Stomach smooth muscle (tissue), 2 donors: ENCODE measurements at regions not wholly inside any gene's neighbourhood (a gene's known extent, or its start where the extent isn't known, plus 50 kb on each side); places are given as distances from the start of the nearest gene placed in this dataset.

Experiments
- H3K27ac ChIP-seq: one replicate; pipeline ENCODE4 v1.7.0; 2013; ENCODE audit warnings: mild to moderate bottlenecking, low read length, inconsistent platforms
- H3K27me3 ChIP-seq, 2 donors: one replicate each; pipeline ENCODE4 v1.7.0; 2013; ENCODE audit warnings: low read length in 2 of 2; ENCODE audit not compliant: insufficient read depth in 2 of 2, control insufficient read depth in 1 of 2
- H3K36me3 ChIP-seq, 2 donors: one replicate each; pipeline ENCODE4 v1.7.0; 2013; ENCODE audit warnings: low read length in 2 of 2; ENCODE audit not compliant: control insufficient read depth in 2 of 2, insufficient read depth in 2 of 2
- H3K4me1 ChIP-seq: one replicate; pipeline ENCODE4 v1.7.0; 2013; ENCODE audit warnings: low read length; ENCODE audit not compliant: control insufficient read depth, insufficient read depth
- H3K4me3 ChIP-seq, 2 donors: one replicate each; pipeline ENCODE4 v1.7.0; 2013; ENCODE audit warnings: low read length in 2 of 2
- H3K9ac ChIP-seq, 2 donors: one replicate each; pipeline ENCODE4 v1.7.0; 2013; ENCODE audit warnings: low read length in 2 of 2, mild to moderate bottlenecking in 1 of 2
- H3K9me3 ChIP-seq, 2 donors: one replicate each; pipeline ENCODE4 v1.7.0; 2013; ENCODE audit warnings: low read length in 2 of 2; ENCODE audit not compliant: control insufficient read depth in 2 of 2
- donor health status: healthy.
- donor health status: Pancreatic carcinoma.

- Histone ChIP-seq H3K9me3 (no peaks in the 10 kb centered on the region), H3K4me3 (no peak overlapping the region), H3K36me3 (no peaks in the 10 kb centered on the region), H3K9ac (no peak overlapping the region), H3K4me1 (peaks cover 2% of the 10 kb centered on the region), H3K27ac (no peak overlapping the region), H3K27me3 (no peaks in the 10 kb centered on the region)
These were observed 83.7 kb downstream of the DAD1 start for GRCh38 chr14:22505309-22505696.

GRCh38 chr14:22502551-22502950, 86.5 kb downstream of the DAD1 start:
- Histone ChIP-seq H3K27ac (no peak overlapping the region), H3K4me1 (peaks cover 2% of the 10 kb centered on the region), H3K9me3 (no peaks in the 10 kb centered on the region), H3K27me3 (no peaks in the 10 kb centered on the region), H3K9ac (no peak overlapping the region), H3K4me3 (no peak overlapping the region), H3K36me3 (no peaks in the 10 kb centered on the region)

DNA sequence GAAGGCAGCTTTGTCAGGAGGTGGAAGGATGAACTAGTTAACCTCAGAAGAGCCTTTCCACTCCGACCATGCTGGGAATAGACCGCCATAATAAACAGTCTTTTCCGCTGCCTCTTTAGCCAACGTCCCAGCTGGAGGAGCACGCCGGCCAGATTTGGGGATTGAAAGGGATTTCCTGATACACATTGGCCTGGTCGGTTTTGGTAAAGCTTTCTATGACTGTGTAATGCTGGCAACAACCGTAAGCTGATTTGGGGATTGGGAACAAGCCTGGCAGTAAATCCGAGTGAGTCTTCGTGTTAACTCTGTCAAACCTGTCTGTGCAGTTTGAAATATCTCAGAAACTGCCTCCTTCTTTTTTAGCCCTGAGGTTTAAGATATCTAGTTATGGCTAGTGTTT, 87.0 kb downstream of the DAD1 start:
- Histone ChIP-seq H3K9me3 (no peaks in the 10 kb centered on the region), H3K9ac (no peak overlapping the region), H3K4me1 (peaks cover 2% of the 10 kb centered on the region), H3K27ac (no peak overlapping the region), H3K4me3 (peak overlapping the region in 1 of 2 donors; percentile 8), H3K27me3 (no peaks in the 10 kb centered on the region), H3K36me3 (no peaks in the 10 kb centered on the region)

DNA sequence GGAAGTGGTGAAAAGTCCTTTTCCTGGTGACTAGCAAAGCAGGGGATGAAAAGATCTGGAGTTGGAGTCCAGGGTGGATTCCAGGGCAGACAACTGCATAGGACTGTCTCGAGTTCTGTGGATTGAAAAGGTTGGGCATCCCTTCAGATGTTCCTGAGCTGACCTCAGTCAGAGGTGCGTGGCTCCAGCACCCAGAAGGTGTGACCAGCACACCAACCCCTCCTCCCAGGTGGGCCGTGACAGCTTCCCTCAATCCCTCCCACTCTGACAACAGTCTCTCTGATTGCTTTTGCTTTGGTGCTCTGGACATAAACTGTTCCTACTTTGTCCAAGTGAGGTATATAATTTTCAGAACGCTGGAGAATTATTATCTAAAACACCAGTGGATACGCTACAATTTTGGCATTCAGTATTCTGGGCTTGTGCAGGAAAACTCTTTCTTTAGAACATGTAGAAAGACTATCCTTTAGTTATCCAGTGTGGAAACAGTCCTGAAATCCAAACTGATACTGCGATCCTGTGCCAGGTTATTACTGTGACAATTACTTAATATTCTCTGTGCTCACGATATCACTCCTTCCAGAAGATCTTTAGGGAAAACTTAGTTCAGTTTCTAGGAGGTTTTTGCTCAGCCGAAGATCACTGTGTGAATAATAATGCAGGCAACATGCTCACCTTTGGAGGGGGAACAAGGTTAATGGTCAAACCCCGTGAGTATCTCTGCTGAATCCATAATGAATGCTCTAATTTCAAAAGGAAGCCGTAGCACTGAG, 87.9 kb downstream of the DAD1 start:
- Histone ChIP-seq H3K9me3 (no peaks in the 10 kb centered on the region), H3K9ac (no peak overlapping the region), H3K4me3 (no peak overlapping the region), H3K27me3 (no peaks in the 10 kb centered on the region), H3K27ac (no peak overlapping the region), H3K36me3 (no peaks in the 10 kb centered on the region), H3K4me1 (peaks cover 2% of the 10 kb centered on the region)

DNA sequence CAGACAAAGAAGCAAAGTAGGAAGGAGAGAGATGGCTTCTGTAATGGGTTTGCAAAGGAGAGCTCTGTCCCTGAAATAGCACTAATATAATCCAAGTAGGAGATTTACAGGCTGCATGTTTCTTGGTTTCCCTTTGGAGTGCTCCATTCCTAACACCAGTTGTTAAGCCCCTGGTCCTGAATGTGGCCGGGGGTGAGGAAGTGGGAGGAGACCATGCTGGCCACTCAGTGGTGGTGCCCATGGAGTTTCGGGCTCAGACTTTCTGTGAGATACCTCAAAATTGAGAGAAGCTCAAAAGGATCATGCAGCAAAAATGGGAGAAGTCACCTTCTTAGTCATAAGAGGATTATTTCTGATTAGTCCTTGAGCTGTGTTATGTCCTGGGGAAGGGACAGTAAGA, 88.5 kb downstream of the DAD1 start:
- H3K4me1 ChIP-seq, result peaks cover 2% of the 10 kb centered on the region
- H3K9ac ChIP-seq, result no peak overlapping the region
- no peaks in the 10 kb centered on the region for H3K9me3 ChIP-seq
- H3K27me3 ChIP-seq, result no peaks in the 10 kb centered on the region
- no peak overlapping the region for H3K4me3 ChIP-seq
- no peak overlapping the region for H3K27ac ChIP-seq
- H3K36me3 ChIP-seq, result no peaks in the 10 kb centered on the region

DNA sequence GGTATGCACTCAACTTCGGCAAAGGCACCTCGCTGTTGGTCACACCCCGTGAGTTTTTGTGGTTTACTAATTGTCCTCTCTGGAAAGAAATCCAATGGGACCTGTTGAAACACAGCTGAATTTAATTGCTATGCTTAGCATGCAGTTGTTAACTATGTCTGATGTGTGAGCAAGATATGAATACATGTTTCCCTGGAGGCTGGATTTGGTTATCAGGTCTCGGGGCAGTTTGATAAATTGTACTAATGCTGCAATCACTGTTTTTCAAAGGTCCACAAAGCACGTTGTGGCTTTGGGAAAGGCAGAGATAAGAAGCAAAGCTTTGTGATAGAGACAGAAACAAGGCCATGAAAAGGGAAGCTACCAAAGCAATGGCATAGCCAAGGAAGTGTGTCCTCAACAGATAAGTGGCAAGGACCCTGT, 91.3 kb downstream of the DAD1 start:
- Histone ChIP-seq H3K4me3 (no peak overlapping the region), H3K27me3 (no peaks in the 10 kb centered on the region), H3K9me3 (no peaks in the 10 kb centered on the region), H3K4me1 (peaks cover 2% of the 10 kb centered on the region), H3K27ac (no peak overlapping the region), H3K36me3 (no peaks in the 10 kb centered on the region), H3K9ac (no peak overlapping the region)

DNA sequence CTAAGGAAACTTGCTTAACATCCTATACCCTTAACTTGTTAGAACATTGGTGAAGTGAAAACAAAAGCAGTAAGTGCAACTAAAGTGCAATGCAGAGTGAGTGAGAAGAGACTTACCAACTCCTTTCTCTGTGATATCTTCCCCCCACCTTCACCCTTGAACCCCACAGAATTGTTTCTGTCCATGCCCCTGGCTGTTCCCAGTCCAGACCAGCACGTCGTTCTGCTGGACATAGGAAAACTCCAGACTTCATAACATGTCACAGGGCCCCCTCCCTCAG, 91.9 kb downstream of the DAD1 start:
- Histone ChIP-seq H3K27me3 (peaks cover 0 to under 1% of the 10 kb centered on the region in 2 donors), H3K36me3 (no peaks in the 10 kb centered on the region), H3K9me3 (no peaks in the 10 kb centered on the region), H3K9ac (no peak overlapping the region), H3K4me1 (no peaks in the 10 kb centered on the region), H3K27ac (no peak overlapping the region), H3K4me3 (no peak overlapping the region)

DNA sequence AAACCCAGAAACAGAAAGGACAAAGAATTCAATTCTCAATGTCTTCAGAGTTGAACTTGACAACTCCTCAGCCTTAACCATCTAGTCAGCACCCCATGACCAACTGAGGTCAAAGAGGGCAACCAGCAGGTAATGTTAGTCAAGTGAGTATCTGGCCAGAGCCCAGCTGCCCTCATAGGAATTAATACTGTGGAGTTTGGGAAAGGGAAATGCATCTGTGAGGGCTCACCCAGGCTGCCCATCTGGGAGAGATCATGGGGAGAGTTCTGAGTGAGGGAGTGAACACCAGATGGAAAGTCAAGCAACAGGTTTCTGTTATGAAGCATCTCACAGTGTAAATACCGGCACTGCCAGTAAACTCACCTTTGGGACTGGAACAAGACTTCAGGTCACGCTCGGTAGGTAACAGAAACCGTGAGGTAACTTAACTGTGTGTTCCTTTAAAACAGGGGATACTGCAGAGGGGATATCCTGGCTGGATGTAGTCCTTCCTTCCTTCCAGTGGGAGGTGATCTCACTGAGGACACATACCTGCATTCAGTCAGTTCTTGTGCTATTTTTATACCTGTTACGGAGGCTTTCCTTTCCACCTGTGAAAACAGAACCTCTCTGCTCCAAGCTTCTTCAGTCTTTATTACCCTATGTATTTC, 94.4 kb downstream of the DAD1 start:
- Histone ChIP-seq H3K36me3 (no peaks in the 10 kb centered on the region), H3K27me3 (peaks cover 0 to 2% of the 10 kb centered on the region in 2 donors), H3K4me1 (no peaks in the 10 kb centered on the region), H3K27ac (no peak overlapping the region), H3K9ac (no peak overlapping the region), H3K9me3 (no peaks in the 10 kb centered on the region), H3K4me3 (no peak overlapping the region)

DNA sequence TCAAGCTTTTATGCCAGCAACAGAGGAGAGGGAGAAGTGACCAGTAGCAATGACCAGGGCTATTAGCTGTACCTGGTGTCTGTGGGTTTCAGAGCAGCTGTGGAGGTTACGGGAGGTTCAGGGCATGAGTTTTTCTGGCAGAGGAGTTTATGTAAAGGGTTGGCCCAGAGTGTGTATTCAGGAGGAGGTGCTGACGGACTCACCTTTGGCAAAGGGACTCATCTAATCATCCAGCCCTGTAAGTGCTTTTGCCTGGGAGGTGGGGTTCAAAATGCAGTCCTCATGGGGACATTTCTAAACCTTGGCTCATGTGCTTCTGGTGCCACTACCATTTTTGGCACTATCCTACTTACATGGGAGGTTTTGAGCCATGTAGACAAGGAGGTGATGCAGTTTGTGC, 95.3 kb downstream of the DAD1 start:
- peaks cover 0 to 2% of the 10 kb centered on the region in 2 donors for H3K27me3 ChIP-seq
- H3K4me3 ChIP-seq, result no peak overlapping the region
- H3K9me3 ChIP-seq, result no peaks in the 10 kb centered on the region
- no peak overlapping the region for H3K9ac ChIP-seq
- H3K27ac ChIP-seq, result no peak overlapping the region
- no peaks in the 10 kb centered on the region for H3K36me3 ChIP-seq
- no peaks in the 10 kb centered on the region for H3K4me1 ChIP-seq

GRCh38 chr14:22492622-22493542, 96.1 kb downstream of the DAD1 start:
- no peaks in the 10 kb centered on the region for H3K9me3 ChIP-seq
- no peaks in the 10 kb centered on the region for H3K4me1 ChIP-seq
- H3K9ac ChIP-seq, result no peak overlapping the region

More at GRCh38 chr14:22492622-22493542, 96.1 kb downstream of the DAD1 start:
- Histone ChIP-seq H3K36me3 (no peaks in the 10 kb centered on the region), H3K27ac (no peak overlapping the region), H3K27me3 (peaks cover 0 to 2% of the 10 kb centered on the region in 2 donors), H3K4me3 (no peak overlapping the region)
